Panc1 (cell line): ENCODE measurements at regions not wholly inside any gene's neighbourhood (a gene's known extent, or its start where the extent isn't known, plus 50 kb on each side); places are given as distances from the start of the nearest gene placed in this dataset.

Source experiments
- CTCF ChIP-seq: fragments of 450-650 bp; IDR thresholded peaks from 2 replicates; pipeline ENCODE4 v1.5.1; 2017; ENCODE audit warnings: mild to moderate bottlenecking
- POLR2AphosphoS5 ChIP-seq: IDR thresholded peaks from 2 replicates; pipeline ENCODE4 v1.6.1; 2012; ENCODE audit warnings: mild to moderate bottlenecking, low read depth, low read length, moderate library complexity
- REST ChIP-seq, 2 experiments: IDR thresholded peaks; 2 replicates each; pipeline ENCODE4 v1.6.1; 2011 to 2012; ENCODE audit warnings: low read depth in 2 of 2, control low read depth in 1 of 2, low read length in 1 of 2, mild to moderate bottlenecking in 1 of 2, moderate library complexity in 1 of 2; ENCODE audit not compliant: insufficient read depth in 1 of 2
- SIN3A ChIP-seq: IDR thresholded peaks from 2 replicates; pipeline ENCODE4 v1.6.1; 2012; ENCODE audit warnings: low read depth, mild to moderate bottlenecking, low read length, moderate library complexity, borderline replicate concordance; ENCODE audit not compliant: insufficient read depth
- TCF7L2 ChIP-seq: IDR thresholded peaks from 2 replicates; pipeline ENCODE4 v1.6.1; 2011; ENCODE audit warnings: mild to moderate bottlenecking, low read depth, low read length, inconsistent platforms

GRCh38 chr7:46537191-46537905, 616.3 kb upstream of the IGFBP3 start:
- TF ChIP-seq CTCF (no peak), SIN3A (no peak), REST (IDR thresholded peaks at IDR 0.05; ENCODE audit: insufficient read depth in 1 of 2, low read depth in 2 of 2, low read length in 1 of 2) (no peak), POLR2AphosphoS5 (no peak), TCF7L2 (no peak)
